ENCODE measurements at regions not wholly inside any gene's neighbourhood (a gene's known extent, or its start where the extent isn't known, plus 50 kb on each side); places are given as distances from the start of the nearest gene placed in this dataset.

GRCh38 chr9:126236273-126236672, 90.4 kb upstream of the MVB12B start:
- no peak for TF ChIP-seq CTCF (IDR thresholded peaks at IDR 0.05 in 2 of 3, conservative IDR thresholded peaks at IDR 0.05 in 1 of 3; ENCODE audit: control insufficient read depth in 2 of 3, extremely low read depth in 1 of 3, insufficient read depth in 1 of 3, low read depth in 3 of 3, low read length in 3 of 3)
- no peak for TF ChIP-seq YY1 (IDR thresholded peaks at IDR 0.05; ENCODE audit: low read depth, low read length)
- no peak for TF ChIP-seq SUZ12 (IDR thresholded peaks at IDR 0.05; ENCODE audit: unreplicated experiment)

Measured in GM12878 (cell line).